ENCODE measurements at regions not wholly inside any gene's neighbourhood (a gene's known extent, or its start where the extent isn't known, plus 50 kb on each side); places are given as distances from the start of the nearest gene placed in this dataset.

DNA sequence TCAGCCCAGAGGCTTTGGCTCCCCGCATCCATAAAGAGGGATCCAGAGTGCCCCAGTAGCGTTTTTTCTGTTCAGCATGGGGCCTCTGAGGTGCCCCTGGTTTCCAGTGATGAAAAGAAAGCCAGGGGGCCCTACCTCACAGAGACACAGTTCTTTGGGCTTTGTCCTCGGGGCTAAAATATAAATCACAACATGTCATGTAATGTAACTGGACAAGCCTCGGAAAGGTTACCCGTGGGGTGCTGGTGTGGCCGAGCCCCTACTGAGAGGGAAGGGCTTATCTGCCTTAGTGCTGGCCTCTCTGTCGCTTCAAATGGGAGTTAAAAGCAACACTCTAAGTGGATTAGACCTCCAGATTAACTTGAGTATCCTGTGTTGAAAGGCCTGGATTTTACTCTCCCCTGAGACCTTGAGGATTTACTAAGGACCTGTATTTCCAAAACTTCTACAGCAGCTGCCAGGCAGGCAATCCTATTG lies 251.6 kb upstream of the APCDD1 start:
- Mint-ChIP-seq H3K27me3 (ENCODE audit: insufficient read depth, unreplicated experiment) (no peaks in the 10 kb centered on the region), H3K27ac (ENCODE audit: unreplicated experiment) (no peak overlapping the region), H3K9me3 (ENCODE audit: unreplicated experiment) (no peaks in the 10 kb centered on the region), H3K4me1 (ENCODE audit: low read depth, unreplicated experiment) (no peaks in the 10 kb centered on the region), H3K4me3 (ENCODE audit: unreplicated experiment) (no peak overlapping the region), H3K36me3 (ENCODE audit: insufficient read depth, unreplicated experiment) (no peaks in the 10 kb centered on the region)
- Histone ChIP-seq H3K9me3 (no peaks in the 10 kb centered on the region), H3K36me3 (ENCODE audit: control insufficient read depth, insufficient read depth, low read length) (no peaks in the 10 kb centered on the region), H3K27me3 (replicated peaks; ENCODE audit: control insufficient read depth, insufficient read depth, low read length) (0 out of 2 replicates have a peak, but pooled peaks cover 1% of the 10 kb centered on the region), H3K4me1 (no peaks in the 10 kb centered on the region), H3K4me3 (ENCODE audit: low read depth, low read length) (no peak overlapping the region)
- POLR2A ChIA-PET = no interaction called here
- BruUV-seq (replicated peaks) = no TSS peak
- no peak for DNase-seq
- intact Hi-C loops (cut with micrococcal nuclease; ENCODE audit: unreplicated experiment) = no loop called here
- CTCF ChIA-PET = no interaction called here
- no peak for TF ChIP-seq CTCF (IDR thresholded peaks at IDR 0.05; ENCODE audit: insufficient read depth in 1 of 2, low read depth in 1 of 2, low read length in 1 of 2, severe bottlenecking in 1 of 2, unreplicated experiment in 1 of 2)

GRCh38 chr18:10205151-10205550 lies 249.3 kb upstream of the APCDD1 start:
- no peak for TF ChIP-seq CTCF (IDR thresholded peaks at IDR 0.05; ENCODE audit: insufficient read depth in 1 of 2, low read depth in 1 of 2, low read length in 1 of 2, severe bottlenecking in 1 of 2, unreplicated experiment in 1 of 2)
- no peaks in the 10 kb centered on the region for H3K36me3 ChIP-seq (ENCODE audit: control insufficient read depth, insufficient read depth, low read length)
- no TSS peak for BruUV-seq (replicated peaks)
- no peak overlapping the region for H3K4me3 Mint-ChIP-seq (ENCODE audit: unreplicated experiment)
- CTCF ChIA-PET = no interaction called here
- intact Hi-C loops (cut with micrococcal nuclease; ENCODE audit: unreplicated experiment) = no loop called here
- no peak for DNase-seq
- no peak overlapping the region for H3K4me3 ChIP-seq (ENCODE audit: low read depth, low read length)
- no peaks in the 10 kb centered on the region for H3K27me3 Mint-ChIP-seq (ENCODE audit: insufficient read depth, unreplicated experiment)
- no peaks in the 10 kb centered on the region for H3K4me1 Mint-ChIP-seq (ENCODE audit: low read depth, unreplicated experiment)
- H3K27ac Mint-ChIP-seq (ENCODE audit: unreplicated experiment) = no peak overlapping the region
- H3K9me3 Mint-ChIP-seq (ENCODE audit: unreplicated experiment) = no peaks in the 10 kb centered on the region
- H3K4me1 ChIP-seq = no peaks in the 10 kb centered on the region
- H3K27me3 ChIP-seq (replicated peaks; ENCODE audit: control insufficient read depth, insufficient read depth, low read length) = 0 out of 2 replicates have a peak, but pooled peaks cover 1% of the 10 kb centered on the region
- POLR2A ChIA-PET = no interaction called here
- no peaks in the 10 kb centered on the region for H3K36me3 Mint-ChIP-seq (ENCODE audit: insufficient read depth, unreplicated experiment)
- no peaks in the 10 kb centered on the region for H3K9me3 ChIP-seq

- ChIA-PET POLR2A (no interaction called here), CTCF (no interaction called here)
- intact Hi-C loops (cut with micrococcal nuclease; ENCODE audit: unreplicated experiment) = no loop called here
- Mint-ChIP-seq H3K9me3 (ENCODE audit: unreplicated experiment) (no peaks in the 10 kb centered on the region), H3K4me1 (ENCODE audit: low read depth, unreplicated experiment) (no peaks in the 10 kb centered on the region), H3K27me3 (ENCODE audit: insufficient read depth, unreplicated experiment) (no peaks in the 10 kb centered on the region), H3K4me3 (ENCODE audit: unreplicated experiment) (no peak overlapping the region), H3K36me3 (ENCODE audit: insufficient read depth, unreplicated experiment) (no peaks in the 10 kb centered on the region), H3K27ac (ENCODE audit: unreplicated experiment) (no peak overlapping the region)
- no peak for TF ChIP-seq CTCF (IDR thresholded peaks at IDR 0.05; ENCODE audit: insufficient read depth in 1 of 2, low read depth in 1 of 2, low read length in 1 of 2, severe bottlenecking in 1 of 2, unreplicated experiment in 1 of 2)
- Histone ChIP-seq H3K36me3 (ENCODE audit: control insufficient read depth, insufficient read depth, low read length) (no peaks in the 10 kb centered on the region), H3K4me1 (no peaks in the 10 kb centered on the region), H3K4me3 (ENCODE audit: low read depth, low read length) (no peak overlapping the region), H3K27me3 (replicated peaks; ENCODE audit: control insufficient read depth, insufficient read depth, low read length) (0 out of 2 replicates have a peak, but pooled peaks cover 1% of the 10 kb centered on the region), H3K9me3 (no peaks in the 10 kb centered on the region)
- DNase-seq = no peak
- BruUV-seq (replicated peaks) = no TSS peak
Measured at GRCh38 chr18:10207682-10208345, 246.6 kb upstream of the APCDD1 start.
